ENCODE measurements at regions not wholly inside any gene's neighbourhood (a gene's known extent, or its start where the extent isn't known, plus 50 kb on each side); places are given as distances from the start of the nearest gene placed in this dataset.
A peak's percentile ranks its signal among the peaks of the same experiment; 100 is the strongest.

GRCh38 chr4:101604976-101605375 is 185.6 kb upstream of the BANK1 start:
- Mint-ChIP-seq H3K9me3 (peaks cover 6% of the 10 kb centered on the region), H3K27ac (no peak overlapping the region), H3K27me3 (ENCODE audit: insufficient read depth) (peaks cover 1% of the 10 kb centered on the region), H3K4me3 (no peak overlapping the region), H3K4me1 (ENCODE audit: low read depth) (no peaks in the 10 kb centered on the region), H3K36me3 (ENCODE audit: low read depth) (no peaks in the 10 kb centered on the region)
- intact Hi-C loops (cut with micrococcal nuclease) = no loop called here
- no peak for DNase-seq (ENCODE audit: low spot score)

GRCh38 chr4:101600287-101600686 is 190.2 kb upstream of the BANK1 start:
- Mint-ChIP-seq H3K4me1 (ENCODE audit: low read depth) (peaks cover 12% of the 10 kb centered on the region), H3K27me3 (ENCODE audit: insufficient read depth) (peaks cover 1% of the 10 kb centered on the region), H3K36me3 (ENCODE audit: low read depth) (no peaks in the 10 kb centered on the region), H3K9me3 (no peaks in the 10 kb centered on the region), H3K4me3 (no peak overlapping the region), H3K27ac (no peak overlapping the region)
- no peak for DNase-seq (ENCODE audit: low spot score)
- intact Hi-C loops (cut with micrococcal nuclease) = no loop called here

- Mint-ChIP-seq H3K4me3 (no peak overlapping the region), H3K27me3 (ENCODE audit: insufficient read depth) (peaks cover 1% of the 10 kb centered on the region), H3K36me3 (ENCODE audit: low read depth) (no peaks in the 10 kb centered on the region), H3K4me1 (ENCODE audit: low read depth) (peaks cover 12% of the 10 kb centered on the region), H3K27ac (no peak overlapping the region), H3K9me3 (no peaks in the 10 kb centered on the region)
- intact Hi-C loops (cut with micrococcal nuclease) = loop anchor here (5.0 to 10.0 kb wide), 3 partner anchors 177 to 1505 kb away; partner anchors contain the start of gene PPP3CA
- DNase-seq (ENCODE audit: low spot score) = no peak
Measured at GRCh38 chr4:101599620-101600019, 190.9 kb upstream of the BANK1 start.

GRCh38 chr4:101596781-101597552 is 193.6 kb upstream of the BANK1 start:
- DNase-seq (ENCODE audit: low spot score) = no peak
- Mint-ChIP-seq H3K36me3 (ENCODE audit: low read depth) (no peaks in the 10 kb centered on the region), H3K4me1 (ENCODE audit: low read depth) (peaks cover 12% of the 10 kb centered on the region), H3K27ac (no peak overlapping the region), H3K9me3 (no peaks in the 10 kb centered on the region), H3K27me3 (ENCODE audit: insufficient read depth) (no peaks in the 10 kb centered on the region), H3K4me3 (no peak overlapping the region)
- intact Hi-C loops (cut with micrococcal nuclease) = loop anchor here (1.0 to 10.0 kb wide), 4 partner anchors 175 to 1502 kb away; partner anchors contain the start of gene PPP3CA

GRCh38 chr4:101594588-101594987 is 195.9 kb upstream of the BANK1 start:
- Mint-ChIP-seq H3K27ac (no peak overlapping the region), H3K27me3 (ENCODE audit: insufficient read depth) (no peaks in the 10 kb centered on the region), H3K9me3 (no peaks in the 10 kb centered on the region), H3K4me3 (no peak overlapping the region), H3K4me1 (ENCODE audit: low read depth) (peaks cover 12% of the 10 kb centered on the region), H3K36me3 (ENCODE audit: low read depth) (no peaks in the 10 kb centered on the region)
- intact Hi-C loops (cut with micrococcal nuclease) = loop anchor here (10.0 kb wide), 2 partner anchors 250 to 1500 kb away; partner anchors contain the start of gene PPP3CA
- no peak for DNase-seq (ENCODE audit: low spot score)

GRCh38 chr4:101593666-101594065 is 196.9 kb upstream of the BANK1 start:
- no peak overlapping the region for H3K4me3 Mint-ChIP-seq
- no peaks in the 10 kb centered on the region for H3K27me3 Mint-ChIP-seq (ENCODE audit: insufficient read depth)
- no peak for DNase-seq (ENCODE audit: low spot score)
- intact Hi-C loops (cut with micrococcal nuclease) = loop anchor here (10.0 kb wide), 2 partner anchors 249 to 1499 kb away; partner anchors contain the start of gene PPP3CA
- H3K36me3 Mint-ChIP-seq (ENCODE audit: low read depth) = no peaks in the 10 kb centered on the region
- H3K9me3 Mint-ChIP-seq = no peaks in the 10 kb centered on the region
- H3K4me1 Mint-ChIP-seq (ENCODE audit: low read depth) = peaks cover 12% of the 10 kb centered on the region
- H3K27ac Mint-ChIP-seq = no peak overlapping the region

GRCh38 chr4:101584306-101584705 is 206.2 kb upstream of the BANK1 start:
- H3K27ac Mint-ChIP-seq = no peak overlapping the region
- no peak overlapping the region for H3K4me3 Mint-ChIP-seq
- H3K27me3 Mint-ChIP-seq (ENCODE audit: insufficient read depth) = peaks cover 9% of the 10 kb centered on the region
- no peaks in the 10 kb centered on the region for H3K4me1 Mint-ChIP-seq (ENCODE audit: low read depth)
- peaks cover 20% of the 10 kb centered on the region for H3K9me3 Mint-ChIP-seq
- intact Hi-C loops (cut with micrococcal nuclease) = no loop called here
- H3K36me3 Mint-ChIP-seq (ENCODE audit: low read depth) = no peaks in the 10 kb centered on the region
- no peak for DNase-seq (ENCODE audit: low spot score)

- DNase-seq (ENCODE audit: low spot score) = no peak
- H3K4me1 Mint-ChIP-seq (ENCODE audit: low read depth) = no peaks in the 10 kb centered on the region
- H3K27ac Mint-ChIP-seq = no peak overlapping the region
- intact Hi-C loops (cut with micrococcal nuclease) = no loop called here
- peaks cover 6% of the 10 kb centered on the region for H3K27me3 Mint-ChIP-seq (ENCODE audit: insufficient read depth)
- no peak overlapping the region for H3K4me3 Mint-ChIP-seq
- H3K36me3 Mint-ChIP-seq (ENCODE audit: low read depth) = no peaks in the 10 kb centered on the region
- H3K9me3 Mint-ChIP-seq = peaks cover 12% of the 10 kb centered on the region
Measured at GRCh38 chr4:101563126-101563525, 215.8 kb upstream of the PPP3CA start.

GRCh38 chr4:101556842-101557241 is 209.5 kb upstream of the PPP3CA start:
- peaks cover 28% of the 10 kb centered on the region for H3K9me3 Mint-ChIP-seq
- no peak overlapping the region for H3K4me3 Mint-ChIP-seq
- H3K27ac Mint-ChIP-seq = no peak overlapping the region
- intact Hi-C loops (cut with micrococcal nuclease) = no loop called here
- peaks cover 3% of the 10 kb centered on the region for H3K27me3 Mint-ChIP-seq (ENCODE audit: insufficient read depth)
- DNase-seq (ENCODE audit: low spot score) = no peak
- peaks cover 2% of the 10 kb centered on the region for H3K36me3 Mint-ChIP-seq (ENCODE audit: low read depth)
- H3K4me1 Mint-ChIP-seq (ENCODE audit: low read depth) = no peaks in the 10 kb centered on the region

- H3K36me3 Mint-ChIP-seq (ENCODE audit: low read depth) = peaks cover 2% of the 10 kb centered on the region
- peaks cover 28% of the 10 kb centered on the region for H3K9me3 Mint-ChIP-seq
- DNase-seq (ENCODE audit: low spot score) = no peak
- no peak overlapping the region for H3K4me3 Mint-ChIP-seq
- no peaks in the 10 kb centered on the region for H3K4me1 Mint-ChIP-seq (ENCODE audit: low read depth)
- intact Hi-C loops (cut with micrococcal nuclease) = no loop called here
- H3K27me3 Mint-ChIP-seq (ENCODE audit: insufficient read depth) = peaks cover 3% of the 10 kb centered on the region
- no peak overlapping the region for H3K27ac Mint-ChIP-seq
Measured at GRCh38 chr4:101555341-101555880, 208.1 kb upstream of the PPP3CA start.

GRCh38 chr4:101540336-101540735 is 193.0 kb upstream of the PPP3CA start:
- Mint-ChIP-seq H3K27ac (no peak overlapping the region), H3K4me3 (no peak overlapping the region), H3K4me1 (ENCODE audit: low read depth) (no peaks in the 10 kb centered on the region), H3K36me3 (ENCODE audit: low read depth) (no peaks in the 10 kb centered on the region), H3K9me3 (peaks cover 16% of the 10 kb centered on the region), H3K27me3 (ENCODE audit: insufficient read depth) (peaks cover 18% of the 10 kb centered on the region)
- DNase-seq (ENCODE audit: low spot score) = no peak
- intact Hi-C loops (cut with micrococcal nuclease) = no loop called here

- H3K4me3 Mint-ChIP-seq = no peak overlapping the region
- H3K4me1 Mint-ChIP-seq (ENCODE audit: low read depth) = peaks cover 32% of the 10 kb centered on the region
- H3K9me3 Mint-ChIP-seq = peaks cover 35% of the 10 kb centered on the region
- intact Hi-C loops (cut with micrococcal nuclease) = loop anchor here (5.0 kb wide), 6 partner anchors 126 to 1446 kb away; no protein-coding TSS in a partner anchor
- DNase-seq (ENCODE audit: low spot score) = no peak
- peak overlapping the region; percentile 26 for H3K27ac Mint-ChIP-seq
- peaks cover 32% of the 10 kb centered on the region for H3K27me3 Mint-ChIP-seq (ENCODE audit: insufficient read depth)
- H3K36me3 Mint-ChIP-seq (ENCODE audit: low read depth) = no peaks in the 10 kb centered on the region
Measured at GRCh38 chr4:101528526-101528925, 181.2 kb upstream of the PPP3CA start.

GRCh38 chr4:101527188-101527587 is 179.9 kb upstream of the PPP3CA start:
- peak; percentile 68 for DNase-seq (ENCODE audit: low spot score)
- H3K27ac Mint-ChIP-seq = peak overlapping the region; percentile 67
- H3K4me1 Mint-ChIP-seq (ENCODE audit: low read depth) = peaks cover 32% of the 10 kb centered on the region
- H3K9me3 Mint-ChIP-seq = peaks cover 28% of the 10 kb centered on the region
- peak overlapping the region; percentile 8 for H3K4me3 Mint-ChIP-seq
- H3K36me3 Mint-ChIP-seq (ENCODE audit: low read depth) = no peaks in the 10 kb centered on the region
- intact Hi-C loops (cut with micrococcal nuclease) = loop anchor here (1.0 to 5.0 kb wide), 14 partner anchors 109 to 1445 kb away; partner anchors contain the start of genes PPP3CA and SLC39A8
- H3K27me3 Mint-ChIP-seq (ENCODE audit: insufficient read depth) = peaks cover 26% of the 10 kb centered on the region
